ENCODE measurements at regions not wholly inside any gene's neighbourhood (a gene's known extent, or its start where the extent isn't known, plus 50 kb on each side); places are given as distances from the start of the nearest gene placed in this dataset.
A peak's percentile ranks its signal among the peaks of the same experiment; 100 is the strongest.

GRCh38 chrX:131764216-131764615, 220.3 kb downstream of the OR13H1 start:
- H3K4me1 ChIP-seq = peaks cover 0 to 20% (median 5%) of the 10 kb centered on the region in 4 donors
- intact Hi-C loops (cut with DNase I) = loop anchor here (10.0 kb wide), 2 partner anchors 51 to 59 kb away; no protein-coding TSS in a partner anchor
- H3K4me3 ChIP-seq = peak overlapping the region in 2 of 4 donors; percentile 47 to 54
- no peak for DNase-seq (ENCODE audit: extremely low spot score)
- H3K27ac ChIP-seq (replicated peaks in 1 of 4) = no peak overlapping the region
- TF ChIP-seq POLR2AphosphoS5 (IDR thresholded peaks at IDR 0.05) (no peak), EP300 (IDR thresholded peaks at IDR 0.05) (no peak), POLR2A (IDR thresholded peaks at IDR 0.05; ENCODE audit: low read depth) (no peak)
- TF ChIP-seq, protein P1, sequence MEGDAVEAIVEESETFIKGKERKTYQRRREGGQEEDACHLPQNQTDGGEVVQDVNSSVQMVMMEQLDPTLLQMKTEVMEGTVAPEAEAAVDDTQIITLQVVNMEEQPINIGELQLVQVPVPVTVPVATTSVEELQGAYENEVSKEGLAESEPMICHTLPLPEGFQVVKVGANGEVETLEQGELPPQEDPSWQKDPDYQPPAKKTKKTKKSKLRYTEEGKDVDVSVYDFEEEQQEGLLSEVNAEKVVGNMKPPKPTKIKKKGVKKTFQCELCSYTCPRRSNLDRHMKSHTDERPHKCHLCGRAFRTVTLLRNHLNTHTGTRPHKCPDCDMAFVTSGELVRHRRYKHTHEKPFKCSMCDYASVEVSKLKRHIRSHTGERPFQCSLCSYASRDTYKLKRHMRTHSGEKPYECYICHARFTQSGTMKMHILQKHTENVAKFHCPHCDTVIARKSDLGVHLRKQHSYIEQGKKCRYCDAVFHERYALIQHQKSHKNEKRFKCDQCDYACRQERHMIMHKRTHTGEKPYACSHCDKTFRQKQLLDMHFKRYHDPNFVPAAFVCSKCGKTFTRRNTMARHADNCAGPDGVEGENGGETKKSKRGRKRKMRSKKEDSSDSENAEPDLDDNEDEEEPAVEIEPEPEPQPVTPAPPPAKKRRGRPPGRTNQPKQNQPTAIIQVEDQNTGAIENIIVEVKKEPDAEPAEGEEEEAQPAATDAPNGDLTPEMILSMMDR (IDR thresholded peaks at IDR 0.05) = no peak
- H3K36me3 ChIP-seq = no peaks in the 10 kb centered on the region
- WGBS = 54% methylated on average over 5 of the region's 5 CpGs
- no peaks in the 10 kb centered on the region for H3K9me3 ChIP-seq
- H3K27me3 ChIP-seq = no peaks in the 10 kb centered on the region

DNA sequence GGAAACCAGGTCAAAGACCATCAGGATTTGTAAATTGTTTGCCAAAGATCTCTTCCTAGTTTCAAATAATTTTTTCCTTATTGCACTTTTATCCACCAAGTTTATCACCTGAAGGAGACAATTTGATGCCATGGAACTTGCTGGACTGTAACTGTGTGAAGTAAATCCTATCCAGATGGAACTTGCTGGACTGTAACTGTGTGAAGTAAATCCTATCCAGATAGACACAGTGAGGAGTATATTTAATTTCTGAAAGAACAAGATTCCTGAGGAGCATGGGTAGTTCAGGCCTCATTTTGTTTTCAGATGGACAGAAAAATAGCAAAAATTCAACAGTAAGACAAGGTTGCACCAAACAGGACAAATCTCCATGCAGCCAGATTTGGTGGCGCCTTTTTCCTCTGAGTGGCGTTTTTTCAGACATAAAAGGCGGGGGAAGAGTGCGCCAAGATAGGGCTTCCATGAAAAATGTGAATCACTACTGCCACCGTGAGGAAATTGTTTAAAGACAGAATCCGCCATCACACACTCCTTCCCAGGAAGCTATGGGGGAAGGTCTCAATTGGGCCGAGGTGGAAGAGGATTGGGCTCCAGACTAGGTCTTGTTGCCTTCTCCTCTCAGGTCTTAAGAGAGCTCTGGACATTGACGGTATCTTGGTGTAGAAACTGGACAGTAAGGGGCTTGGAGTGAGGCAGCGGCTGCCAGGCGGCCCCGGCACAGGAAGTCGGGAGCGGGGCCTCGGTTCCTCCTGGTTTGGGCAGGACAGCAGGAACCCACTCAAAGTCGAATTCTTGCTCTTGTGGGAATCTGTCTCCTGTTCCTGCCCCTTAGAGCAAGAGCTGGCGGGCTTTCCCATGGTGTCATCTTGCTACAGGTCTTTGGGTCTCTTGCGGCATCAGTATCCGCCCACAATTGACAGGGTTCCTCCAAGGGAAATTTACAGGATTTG, 234.7 kb downstream of the OR13H1 start:
- no peak for DNase-seq (ENCODE audit: extremely low spot score)
- peak overlapping the region in 2 of 4 donors; percentile 77 to 79 for H3K27ac ChIP-seq (replicated peaks in 1 of 4)
- H3K4me3 ChIP-seq = peak overlapping the region in 2 of 4 donors; percentile 55 to 61
- TF ChIP-seq, protein P1 (IDR thresholded peaks at IDR 0.05) = peak in 2 of 3 experiments; percentile 42 to 45
- no peak for TF ChIP-seq EP300 (IDR thresholded peaks at IDR 0.05)
- peak in 1 of 2 donors; percentile 18 for TF ChIP-seq POLR2AphosphoS5 (IDR thresholded peaks at IDR 0.05)
- TF ChIP-seq POLR2A (IDR thresholded peaks at IDR 0.05; ENCODE audit: low read depth) = no peak
- no peaks in the 10 kb centered on the region for H3K27me3 ChIP-seq
- H3K36me3 ChIP-seq = no peaks in the 10 kb centered on the region
- intact Hi-C loops (cut with DNase I) = no loop called here
- H3K9me3 ChIP-seq = no peaks in the 10 kb centered on the region
- H3K4me1 ChIP-seq = peaks cover 0 to 6% (median 2%) of the 10 kb centered on the region in 4 donors
- 45% methylated on average over 17 of the region's 18 CpGs for WGBS

DNA sequence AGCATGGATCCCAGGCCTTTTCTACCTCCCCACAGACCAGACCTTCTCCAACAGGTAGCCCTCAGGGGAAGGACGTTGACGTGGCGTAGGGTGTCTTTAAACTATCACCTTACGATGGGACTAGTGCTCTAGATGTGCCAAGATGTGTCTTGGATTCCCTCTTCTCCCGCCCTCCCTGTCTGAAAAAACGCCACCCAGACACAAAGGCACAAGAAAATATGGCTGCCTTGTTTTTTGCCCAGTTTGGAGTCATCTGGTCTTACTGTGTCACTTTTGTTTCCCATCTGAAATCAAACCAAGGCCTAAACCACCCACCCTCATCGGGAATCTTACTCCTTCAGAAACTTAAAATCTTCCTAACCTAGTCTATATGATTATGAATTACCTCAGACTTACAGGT, 235.4 kb downstream of the OR13H1 start:
- Histone ChIP-seq H3K36me3 (no peaks in the 10 kb centered on the region), H3K4me1 (peaks cover 0 to 6% (median 2%) of the 10 kb centered on the region in 4 donors), H3K4me3 (peak overlapping the region in 2 of 4 donors; percentile 55 to 61), H3K9me3 (no peaks in the 10 kb centered on the region), H3K27me3 (no peaks in the 10 kb centered on the region), H3K27ac (replicated peaks in 1 of 4) (peak overlapping the region in 2 of 4 donors; percentile 77 to 79)
- intact Hi-C loops (cut with DNase I) = no loop called here
- no peak for TF ChIP-seq POLR2A (IDR thresholded peaks at IDR 0.05; ENCODE audit: low read depth)
- TF ChIP-seq EP300 (IDR thresholded peaks at IDR 0.05) = no peak
- TF ChIP-seq, protein P1 (IDR thresholded peaks at IDR 0.05) = no peak
- TF ChIP-seq POLR2AphosphoS5 (IDR thresholded peaks at IDR 0.05) = no peak
- DNase-seq (ENCODE audit: extremely low spot score) = no peak
- 87% methylated on average over 7 of the region's 7 CpGs for WGBS

DNA sequence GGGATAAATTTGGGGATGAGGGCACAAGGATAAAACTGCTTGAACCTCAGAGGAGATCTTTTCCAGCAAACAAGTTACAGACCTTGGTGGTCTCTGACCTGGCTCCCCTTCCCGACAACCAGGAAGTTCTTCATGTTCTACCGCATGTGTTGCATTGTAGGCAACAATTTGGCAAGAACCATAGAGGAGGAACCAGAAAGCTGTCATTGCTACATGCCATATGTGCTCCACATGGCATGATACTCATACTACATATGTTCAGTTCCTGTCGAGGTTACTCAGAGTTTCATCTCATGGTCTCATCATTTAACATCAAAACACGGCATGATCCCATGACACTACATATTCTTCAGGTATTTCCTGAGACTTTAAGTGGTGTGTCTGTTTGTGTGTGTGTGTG, 235.9 kb downstream of the OR13H1 start:
- 90% methylated on average over 4 of the region's 4 CpGs for WGBS
- Histone ChIP-seq H3K27ac (replicated peaks in 1 of 4) (no peak overlapping the region), H3K27me3 (no peaks in the 10 kb centered on the region), H3K36me3 (no peaks in the 10 kb centered on the region), H3K4me3 (no peak overlapping the region), H3K9me3 (no peaks in the 10 kb centered on the region), H3K4me1 (peaks cover 0 to 6% (median 2%) of the 10 kb centered on the region in 4 donors)
- TF ChIP-seq, protein P1 (IDR thresholded peaks at IDR 0.05) = no peak
- TF ChIP-seq POLR2A (IDR thresholded peaks at IDR 0.05; ENCODE audit: low read depth) = no peak
- TF ChIP-seq POLR2AphosphoS5 (IDR thresholded peaks at IDR 0.05) = no peak
- no peak for TF ChIP-seq EP300 (IDR thresholded peaks at IDR 0.05)
- DNase-seq (ENCODE audit: extremely low spot score) = no peak
- intact Hi-C loops (cut with DNase I) = no loop called here
